K562 (cell line): ENCODE measurements at regions not wholly inside any gene's neighbourhood (a gene's known extent, or its start where the extent isn't known, plus 50 kb on each side); places are given as distances from the start of the nearest gene placed in this dataset.

Experiments
- FOXO4 ChIP-seq: fragments of 450-650 bp; formaldehyde crosslinking; IDR thresholded peaks from 2 replicates; pipeline ENCODE4 v1.4.0; 2020; ENCODE audit warnings: mild to moderate bottlenecking, moderate library complexity
- GATAD2B ChIP-seq: fragments of 450-650 bp; IDR thresholded peaks from 2 replicates; pipeline ENCODE4 v1.6.1; 2017; ENCODE audit warnings: mild to moderate bottlenecking, borderline replicate concordance
- GMEB1 ChIP-seq: fragments of 250-450 bp; sonication (Bioruptor Pico); IDR thresholded peaks from 2 replicates; pipeline ENCODE4 v1.4.0; 2020; ENCODE audit warnings: mild to moderate bottlenecking
- MCM3 ChIP-seq: fragments of 450-650 bp; IDR thresholded peaks from 2 replicates; pipeline ENCODE4 v1.6.1; 2016
- MCM7 ChIP-seq, 2 experiments: fragments of 450-650 bp; IDR thresholded peaks; 2 replicates each; pipeline ENCODE4 v1.6.1; 2016 to 2018
- MEF2A ChIP-seq: IDR thresholded peaks from 2 replicates; pipeline ENCODE4 v1.6.1; 2011; ENCODE audit warnings: low read depth, mild to moderate bottlenecking, low read length, moderate library complexity; ENCODE audit not compliant: control insufficient read depth
- NCOA6 ChIP-seq: fragments of 450-650 bp; IDR thresholded peaks from 2 replicates; pipeline ENCODE4 v1.6.1; 2017; ENCODE audit warnings: mild to moderate bottlenecking
- NFATC3 ChIP-seq: fragments of 450-650 bp; IDR thresholded peaks from 2 replicates; pipeline ENCODE4 v1.6.1; 2017; ENCODE audit warnings: mild to moderate bottlenecking
- NFRKB ChIP-seq: fragments of 450-650 bp; IDR thresholded peaks from 2 replicates; pipeline ENCODE4 v1.6.1; 2016; ENCODE audit warnings: low read depth
- NFXL1 ChIP-seq: fragments of 450-650 bp; formaldehyde crosslinking; IDR thresholded peaks from 2 replicates; pipeline ENCODE4 v1.4.0; 2021; ENCODE audit warnings: mild to moderate bottlenecking
- NR1H2 ChIP-seq: sonication (generic); formaldehyde crosslinking; IDR thresholded peaks from 2 replicates; pipeline ENCODE4 v1.4.0; 2020; ENCODE audit warnings: mild to moderate bottlenecking, missing genetic modification reagents
- POLR2B ChIP-seq: fragments of 450-650 bp; IDR thresholded peaks from 2 replicates; pipeline ENCODE4 v1.6.1; 2018; ENCODE audit warnings: low read depth; ENCODE audit not compliant: partially characterized antibody
- PRMT5 ChIP-seq: sonication (generic); formaldehyde crosslinking; IDR thresholded peaks from 2 replicates; pipeline ENCODE4 v1.5.0; 2020; ENCODE audit warnings: missing genetic modification reagents
- RB1 ChIP-seq: fragments of 450-650 bp; IDR thresholded peaks from 2 replicates; pipeline ENCODE4 v1.6.1; 2017; ENCODE audit warnings: low read depth, mild to moderate bottlenecking
- SAFB2 ChIP-seq: fragments of 200-400 bp; formaldehyde crosslinking; IDR thresholded peaks from 2 replicates; pipeline ENCODE4 v1.6.1; 2018; ENCODE audit warnings: borderline replicate concordance, low read length, low read depth, moderate library complexity; ENCODE audit not compliant: severe bottlenecking
- SMARCB1 ChIP-seq: IDR thresholded peaks from 2 replicates; pipeline ENCODE4 v1.6.1; 2011; ENCODE audit warnings: improper control_type of control experiment, low read depth; ENCODE audit not compliant: insufficient read length
- SNAPC5 ChIP-seq: fragments of 250-450 bp; sonication (Bioruptor Pico); IDR thresholded peaks from 2 replicates; pipeline ENCODE4 v1.8.0; 2021; ENCODE audit warnings: moderate library complexity, mild to moderate bottlenecking, inconsistent platforms
- SREBF1 ChIP-seq: fragments of 150-350 bp; IDR thresholded peaks from 2 replicates; pipeline ENCODE4 v1.6.1; 2014; ENCODE audit warnings: antibody characterized with exemption, low read depth, low read length, borderline replicate concordance
- SRSF1 ChIP-seq: fragments of 200-400 bp; formaldehyde crosslinking; IDR thresholded peaks from 2 replicates; pipeline ENCODE4 v1.6.1; 2017; ENCODE audit warnings: mild to moderate bottlenecking, low read depth, low read length, moderate library complexity
- STAT5B ChIP-seq: fragments of 250-450 bp; sonication (Bioruptor Pico); IDR thresholded peaks from 2 replicates; pipeline ENCODE4 v1.8.0; 2021; ENCODE audit warnings: mild to moderate bottlenecking, inconsistent platforms
- WHSC1 ChIP-seq: IDR thresholded peaks from one replicate; pipeline ENCODE4 v1.6.1; 2012; ENCODE audit warnings: low read length, control low read depth, inconsistent platforms
- XRCC3 ChIP-seq: fragments of 450-650 bp; IDR thresholded peaks from 2 replicates; pipeline ENCODE4 v1.6.1; 2017; ENCODE audit warnings: mild to moderate bottlenecking, moderate library complexity
- ZBTB17 ChIP-seq: fragments of 450-650 bp; formaldehyde crosslinking; IDR thresholded peaks from 2 replicates; pipeline ENCODE4 v1.4.0; 2020; ENCODE audit warnings: mild to moderate bottlenecking
- ZFPM2 ChIP-seq: fragments of 250-450 bp; sonication (Bioruptor Pico); IDR thresholded peaks from 2 replicates; pipeline ENCODE4 v1.5.1; 2022; ENCODE audit warnings: mild to moderate bottlenecking
- ZNF134 ChIP-seq: fragments of 250-450 bp; sonication (Bioruptor Pico); conservative IDR thresholded peaks from 2 replicates; pipeline ENCODE4 v1.4.0; 2020
- ZNF354B ChIP-seq: fragments of 250-450 bp; sonication (Bioruptor Pico); IDR thresholded peaks from 2 replicates; pipeline ENCODE4 v1.4.0; 2020
- TF ChIP-seq, protein P1 (sequence below): fragments of 450-650 bp; IDR thresholded peaks from 2 replicates; pipeline ENCODE4 v1.6.1; 2016; ENCODE audit warnings: borderline replicate concordance
- TF ChIP-seq, protein P2 (sequence below): sonication (generic); formaldehyde crosslinking; IDR thresholded peaks from 2 replicates; pipeline ENCODE4 v1.8.0; 2022; ENCODE audit warnings: missing genetic modification reagents, mild to moderate bottlenecking, moderate library complexity, borderline replicate concordance

GRCh38 chr9:129496473-129497004 is 124.4 kb downstream of the C9orf50 start (continued):
- TF ChIP-seq FOXO4 (CRISPR knock-in tag) (no peak), SREBF1 (no peak), MCM3 (no peak), SMARCB1 (no peak), MCM7 (IDR thresholded peaks at IDR 0.05) (no peak), POLR2B (no peak), PRMT5 (CRISPR knock-in tag) (no peak), XRCC3 (no peak), ZNF134 (CRISPR knock-in tag) (no peak), RB1 (peak; percentile 68), WHSC1 (no peak), ZBTB17 (CRISPR knock-in tag) (no peak), MEF2A (0 out of 2 replicates have a peak, but pooled peaks have one; percentile 10), NFATC3 (no peak), GATAD2B (no peak), NCOA6 (no peak), STAT5B (CRISPR knock-in tag) (no peak), SRSF1 (no peak), ZNF354B (CRISPR knock-in tag) (no peak), NFRKB (no peak; the same call in 1 of the 2 replicates), NFXL1 (CRISPR knock-in tag) (no peak), ZFPM2 (no peak), SAFB2 (no peak), NR1H2 (CRISPR knock-in tag) (no peak), SNAPC5 (CRISPR knock-in tag) (no peak), GMEB1 (CRISPR knock-in tag) (no peak)
- TF ChIP-seq, protein P1, sequence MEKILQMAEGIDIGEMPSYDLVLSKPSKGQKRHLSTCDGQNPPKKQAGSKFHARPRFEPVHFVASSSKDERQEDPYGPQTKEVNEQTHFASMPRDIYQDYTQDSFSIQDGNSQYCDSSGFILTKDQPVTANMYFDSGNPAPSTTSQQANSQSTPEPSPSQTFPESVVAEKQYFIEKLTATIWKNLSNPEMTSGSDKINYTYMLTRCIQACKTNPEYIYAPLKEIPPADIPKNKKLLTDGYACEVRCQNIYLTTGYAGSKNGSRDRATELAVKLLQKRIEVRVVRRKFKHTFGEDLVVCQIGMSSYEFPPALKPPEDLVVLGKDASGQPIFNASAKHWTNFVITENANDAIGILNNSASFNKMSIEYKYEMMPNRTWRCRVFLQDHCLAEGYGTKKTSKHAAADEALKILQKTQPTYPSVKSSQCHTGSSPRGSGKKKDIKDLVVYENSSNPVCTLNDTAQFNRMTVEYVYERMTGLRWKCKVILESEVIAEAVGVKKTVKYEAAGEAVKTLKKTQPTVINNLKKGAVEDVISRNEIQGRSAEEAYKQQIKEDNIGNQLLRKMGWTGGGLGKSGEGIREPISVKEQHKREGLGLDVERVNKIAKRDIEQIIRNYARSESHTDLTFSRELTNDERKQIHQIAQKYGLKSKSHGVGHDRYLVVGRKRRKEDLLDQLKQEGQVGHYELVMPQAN, result no peak
- TF ChIP-seq, protein P2, sequence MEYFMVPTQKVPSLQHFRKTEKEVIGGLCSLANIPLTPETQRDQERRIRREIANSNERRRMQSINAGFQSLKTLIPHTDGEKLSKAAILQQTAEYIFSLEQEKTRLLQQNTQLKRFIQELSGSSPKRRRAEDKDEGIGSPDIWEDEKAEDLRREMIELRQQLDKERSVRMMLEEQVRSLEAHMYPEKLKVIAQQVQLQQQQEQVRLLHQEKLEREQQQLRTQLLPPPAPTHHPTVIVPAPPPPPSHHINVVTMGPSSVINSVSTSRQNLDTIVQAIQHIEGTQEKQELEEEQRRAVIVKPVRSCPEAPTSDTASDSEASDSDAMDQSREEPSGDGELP, result peak; percentile 68
